HepG2 (cell line): ENCODE measurements at regions not wholly inside any gene's neighbourhood (a gene's known extent, or its start where the extent isn't known, plus 50 kb on each side); places are given as distances from the start of the nearest gene placed in this dataset.

Experiments used
- ATAC-seq: fragments of 200-7000 bp; cut with Tn5 transposase; 3 replicates; pipeline ENCODE4 v1.9.1; 2020; ENCODE audit warnings: mild to moderate bottlenecking, moderate library complexity
- BruUV-seq: library from RNA; stranded (reverse); fragments of 400-500 nt; replicated peaks from 2 replicates; lab custom pipeline; 2021; lab: Mats Ljungman, UMichigan
- CTCF ChIA-PET: fragments of 300-600 bp; formaldehyde crosslinking; extraction: SDS; loops from one replicate; lab custom pipeline; 2021; ENCODE audit warnings: low total read pairs, inconsistent platforms, low intra/inter-chr PET ratio; lab: Yijun Ruan, JAX
- POLR2A ChIA-PET: fragments of 350-600 bp; sonication (Branson Sonifier 250); formaldehyde crosslinking; loops from one replicate; lab custom pipeline; 2020; ENCODE audit warnings: antibody characterized with exemption, inconsistent platforms; lab: Yijun Ruan, JAX
- DNase-seq: peaks from one replicate; pipeline ENCODE4 v3.0.0-alpha.2; 2015; ENCODE audit warnings: low spot score
- FAIRE-seq: peaks from 3 replicates; lab custom pipeline; 2011; peaks lifted over from hg19 to GRCh38; lab: Jason Lieb, UNC
- H2AFZ ChIP-seq: one replicate; pipeline ENCODE4 v1.6.1; 2011; ENCODE audit warnings: low read length, inconsistent platforms
- H3K27ac ChIP-seq: fragments of 300-600 bp; 3 replicates; pipeline ENCODE4 v1.8.0; 2011; ENCODE audit warnings: mixed run types, mild to moderate bottlenecking, mixed read lengths, low read length, inconsistent platforms; ENCODE audit not compliant: insufficient read depth; ENCODE audit errors: extremely low read length
- H3K27me3 ChIP-seq, 2 experiments: fragments of 200-600 bp in 1 of 2; 2 replicates in 1 of 2; 3 replicates in 1 of 2; pipeline versions ENCODE4 v1.6.0 to v1.8.0; 2011; ENCODE audit warnings: low read length in 2 of 2, mild to moderate bottlenecking in 2 of 2, moderate library complexity in 2 of 2, inconsistent platforms in 1 of 2; ENCODE audit not compliant: insufficient read depth in 2 of 2, control insufficient read depth in 1 of 2
- H3K36me3 ChIP-seq, 2 experiments: fragments of 200-600 bp in 1 of 2; replicated peaks in 1 of 2; 2 replicates in 1 of 2; 3 replicates in 1 of 2; pipeline versions ENCODE4 v1.5.1 to v1.8.0; 2011; ENCODE audit warnings: low read length in 2 of 2, inconsistent platforms in 1 of 2; ENCODE audit not compliant: insufficient read depth in 2 of 2, control insufficient read depth in 1 of 2
- H3K4me1 ChIP-seq: 2 replicates; pipeline ENCODE4 v1.5.1; 2012; ENCODE audit warnings: low read length, inconsistent platforms; ENCODE audit not compliant: insufficient read depth
- H3K4me2 ChIP-seq: 2 replicates; pipeline ENCODE4 v1.6.0; 2011; ENCODE audit warnings: low read depth, low read length, inconsistent platforms
- H3K4me3 ChIP-seq, 3 experiments: fragments of 200-600 bp in 1 of 3; sonication (generic), shearing (Covaris generic) in 1 of 3; replicated peaks in 1 of 3; 2 replicates each; pipeline ENCODE4 v1.5.1; 2011 to 2016; ENCODE audit warnings: low read length in 3 of 3, inconsistent platforms in 2 of 3, low read depth in 2 of 3, mild to moderate bottlenecking in 2 of 3, control low read depth in 1 of 3, mixed read lengths in 1 of 3; ENCODE audit not compliant: insufficient read depth in 1 of 3
- H3K79me2 ChIP-seq: one replicate; pipeline ENCODE4 v1.6.1; 2011; ENCODE audit warnings: low read length, inconsistent platforms; ENCODE audit not compliant: insufficient read depth
- H3K9ac ChIP-seq: 2 replicates; pipeline ENCODE4 v1.6.0; 2011; ENCODE audit warnings: mild to moderate bottlenecking, low read depth, low read length, inconsistent platforms; ENCODE audit not compliant: insufficient read depth
- H3K9me3 ChIP-seq: 2 replicates; pipeline ENCODE4 v1.5.1; 2012; ENCODE audit warnings: mild to moderate bottlenecking, low read length
- H4K20me1 ChIP-seq: 2 replicates; pipeline ENCODE4 v1.6.0; 2011; ENCODE audit warnings: inconsistent platforms, mild to moderate bottlenecking, low read length, moderate library complexity; ENCODE audit not compliant: insufficient read depth
- ARNTL ChIP-seq: sonication (generic); formaldehyde crosslinking; IDR thresholded peaks from 2 replicates; pipeline ENCODE4 v1.4.0; 2020; ENCODE audit warnings: mild to moderate bottlenecking, missing genetic modification reagents
- ASH2L ChIP-seq: fragments of 300-600, 200-600 bp; sonication (generic); IDR thresholded peaks from 2 replicates; pipeline ENCODE4 v1.7.0; 2017; ENCODE audit warnings: low read depth, mild to moderate bottlenecking, moderate library complexity, mixed read lengths, low read length; ENCODE audit not compliant: insufficient read length
- DNMT3B ChIP-seq: conservative IDR thresholded peaks from 2 replicates; pipeline ENCODE4 v1.6.1; 2016; ENCODE audit warnings: missing biosample characterization, control low read depth
- GZF1 ChIP-seq: sonication (generic); formaldehyde crosslinking; IDR thresholded peaks from 2 replicates; pipeline ENCODE4 v1.5.1; 2020; ENCODE audit warnings: mild to moderate bottlenecking, missing genetic modification reagents
- MXD4 ChIP-seq: IDR thresholded peaks from 2 replicates; pipeline ENCODE4 v1.6.1; 2016; ENCODE audit warnings: mild to moderate bottlenecking, missing biosample characterization, missing genetic modification reagents
- NFE2L2 ChIP-seq: fragments of 150-350 bp; IDR thresholded peaks from 2 replicates; pipeline ENCODE4 v1.6.1; 2014; ENCODE audit warnings: low read length
- NKX3-1 ChIP-seq: sonication (generic); formaldehyde crosslinking; IDR thresholded peaks from 2 replicates; pipeline ENCODE4 v1.5.0; 2020; ENCODE audit warnings: missing genetic modification reagents
- NPAS2 ChIP-seq: sonication (generic); formaldehyde crosslinking; IDR thresholded peaks from 2 replicates; pipeline ENCODE4 v1.8.0; 2022; ENCODE audit warnings: mild to moderate bottlenecking, missing genetic modification reagents, borderline replicate concordance
- PAWR ChIP-seq: sonication (generic); formaldehyde crosslinking; IDR thresholded peaks from 2 replicates; pipeline ENCODE4 v1.4.0; 2020; ENCODE audit warnings: missing genetic modification reagents, mild to moderate bottlenecking, borderline replicate concordance
- SATB2 ChIP-seq: sonication (generic); formaldehyde crosslinking; IDR thresholded peaks from 2 replicates; pipeline ENCODE4 v1.5.0; 2020; ENCODE audit warnings: missing genetic modification reagents
- SCMH1 ChIP-seq: sonication (generic); formaldehyde crosslinking; IDR thresholded peaks from 2 replicates; pipeline ENCODE4 v1.9.0; 2021; ENCODE audit warnings: missing genetic modification reagents, mild to moderate bottlenecking, borderline replicate concordance
- SRY ChIP-seq: sonication (generic); formaldehyde crosslinking; IDR thresholded peaks from 2 replicates; pipeline ENCODE4 v1.8.0; 2022; ENCODE audit warnings: mild to moderate bottlenecking, missing genetic modification reagents
- TOE1 ChIP-seq: sonication (generic); formaldehyde crosslinking; IDR thresholded peaks from 2 replicates; pipeline ENCODE4 v1.4.0; 2020; ENCODE audit warnings: mild to moderate bottlenecking, missing genetic modification reagents
- YEATS4 ChIP-seq: sonication (generic); formaldehyde crosslinking; IDR thresholded peaks from 2 replicates; pipeline ENCODE4 v1.4.0; 2020; ENCODE audit warnings: missing genetic modification reagents, borderline replicate concordance
- ZNF124 ChIP-seq: sonication (generic); formaldehyde crosslinking; IDR thresholded peaks from 2 replicates; pipeline ENCODE4 v1.4.0; 2020; ENCODE audit warnings: missing genetic modification reagents
- ZNF768 ChIP-seq: sonication (generic); formaldehyde crosslinking; IDR thresholded peaks from 2 replicates; pipeline ENCODE4 v1.4.0; 2020; ENCODE audit warnings: missing genetic modification reagents
- WGBS: methylation state at CpG from one replicate; pipeline ENCODE4 v1.1.6; 2017; ENCODE audit warnings: low lambda C conversion rate; 5-methylcytosine and 5-hydroxymethylcytosine counted together
- in situ Hi-C: cut with HindIII; loops from 2 replicates; pipeline ENCODE4 v1.10.0; 2017; ENCODE audit warnings: low pct_unique_long_range_greater_than_20kb; ENCODE audit not compliant: extremely low pct_ligation_motif_present
- intact Hi-C: fragments of 100-400 bp; cut with micrococcal nuclease; formaldehyde crosslinking; loops from one replicate; pipeline ENCODE4 v1.10.0; 2022; ENCODE audit not compliant: unreplicated experiment
- TF ChIP-seq, protein P1 (sequence below): sonication (generic); formaldehyde crosslinking; conservative IDR thresholded peaks from 2 replicates; pipeline ENCODE4 v1.8.0; 2022; ENCODE audit warnings: missing genetic modification reagents
- TF ChIP-seq, protein P2 (sequence below): fragments of 450-650 bp; IDR thresholded peaks from 2 replicates; pipeline ENCODE4 v1.6.1; 2017

DNA sequence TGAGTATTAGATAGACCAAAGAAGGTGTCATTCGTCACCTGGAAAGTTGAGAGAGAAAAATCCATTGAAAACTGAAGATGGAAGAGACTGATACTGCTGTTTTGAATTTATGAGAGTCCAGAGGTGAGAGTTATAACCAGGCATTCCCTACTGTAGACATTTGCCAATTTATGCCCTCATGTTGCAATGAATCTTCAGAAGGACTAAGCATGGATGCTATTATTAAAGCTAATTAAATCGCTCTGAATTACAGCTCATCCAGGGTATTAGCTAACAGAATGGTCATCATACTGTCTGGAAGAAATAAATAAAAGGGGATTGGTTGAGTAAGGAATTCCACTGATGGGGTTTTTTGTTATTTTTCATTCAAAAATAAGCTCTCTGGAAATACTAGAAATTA is 101.6 kb upstream of the PLPP4 start:
- Histone ChIP-seq H3K9me3 (no peaks in the 10 kb centered on the region), H3K9ac (no peak overlapping the region), H2AFZ (no peak overlapping the region), H3K27me3 (0 out of 5 replicates have a peak, but pooled peaks cover 0 to 2% of the 10 kb centered on the region in 2 experiments), H3K4me1 (no peaks in the 10 kb centered on the region), H3K79me2 (no peaks in the 10 kb centered on the region), H4K20me1 (no peaks in the 10 kb centered on the region), H3K36me3 (no peaks in the 10 kb centered on the region), H3K27ac (no peak overlapping the region), H3K4me2 (no peak overlapping the region), H3K4me3 (no peak overlapping the region)
- DNase-seq: no peak
- no peak for FAIRE-seq
- BruUV-seq: no TSS peak
- TF ChIP-seq ZNF124 (CRISPR knock-in tag): no peak
- no peak for TF ChIP-seq ZNF768 (CRISPR knock-in tag)
- TF ChIP-seq ASH2L: no peak
- TF ChIP-seq, protein P1, sequence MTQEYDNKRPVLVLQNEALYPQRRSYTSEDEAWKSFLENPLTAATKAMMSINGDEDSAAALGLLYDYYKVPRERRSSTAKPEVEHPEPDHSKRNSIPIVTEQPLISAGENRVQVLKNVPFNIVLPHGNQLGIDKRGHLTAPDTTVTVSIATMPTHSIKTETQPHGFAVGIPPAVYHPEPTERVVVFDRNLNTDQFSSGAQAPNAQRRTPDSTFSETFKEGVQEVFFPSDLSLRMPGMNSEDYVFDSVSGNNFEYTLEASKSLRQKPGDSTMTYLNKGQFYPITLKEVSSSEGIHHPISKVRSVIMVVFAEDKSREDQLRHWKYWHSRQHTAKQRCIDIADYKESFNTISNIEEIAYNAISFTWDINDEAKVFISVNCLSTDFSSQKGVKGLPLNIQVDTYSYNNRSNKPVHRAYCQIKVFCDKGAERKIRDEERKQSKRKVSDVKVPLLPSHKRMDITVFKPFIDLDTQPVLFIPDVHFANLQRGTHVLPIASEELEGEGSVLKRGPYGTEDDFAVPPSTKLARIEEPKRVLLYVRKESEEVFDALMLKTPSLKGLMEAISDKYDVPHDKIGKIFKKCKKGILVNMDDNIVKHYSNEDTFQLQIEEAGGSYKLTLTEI (CRISPR knock-in tag): no peak
- TF ChIP-seq ARNTL (CRISPR knock-in tag): no peak
- no peak for TF ChIP-seq NKX3-1 (CRISPR knock-in tag)
- TF ChIP-seq YEATS4 (CRISPR knock-in tag): no peak
- ChIA-PET CTCF (no interaction called here), POLR2A (no interaction called here)
- in situ Hi-C loops: no loop called here
- ATAC-seq: no peak
- 0% methylated on average over 2 of the region's 2 CpGs for WGBS
- intact Hi-C loops: no loop called here

DNA sequence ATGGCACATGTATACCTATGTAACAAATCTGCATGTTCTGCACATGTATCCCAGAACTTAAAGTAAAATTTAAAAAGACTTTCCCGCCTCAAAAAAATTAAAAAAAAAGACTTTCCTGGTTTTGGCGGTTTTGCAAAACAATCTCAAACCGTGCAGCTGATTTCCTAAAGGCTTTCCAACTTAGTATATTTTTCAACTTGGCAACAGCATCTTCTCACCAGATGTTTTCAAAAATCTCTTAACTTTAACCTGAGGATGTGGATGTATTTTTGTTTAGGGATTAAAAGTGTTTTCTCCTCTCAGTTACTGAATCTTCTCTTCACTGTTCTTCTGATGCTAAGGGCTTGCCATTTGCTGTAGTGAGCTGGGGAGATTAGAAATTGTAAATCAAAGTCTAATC is 96.5 kb upstream of the PLPP4 start:
- Histone ChIP-seq H3K9ac (no peak overlapping the region), H4K20me1 (no peaks in the 10 kb centered on the region), H3K27me3 (0 out of 5 replicates have a peak, but pooled peaks cover 0 to 2% of the 10 kb centered on the region in 2 experiments), H3K4me3 (no peak overlapping the region), H3K27ac (no peak overlapping the region), H3K36me3 (no peaks in the 10 kb centered on the region), H2AFZ (no peak overlapping the region), H3K9me3 (no peaks in the 10 kb centered on the region), H3K4me1 (no peaks in the 10 kb centered on the region), H3K79me2 (no peaks in the 10 kb centered on the region), H3K4me2 (no peak overlapping the region)
- WGBS: 17% methylated on average over 3 of the region's 3 CpGs
- intact Hi-C loops: no loop called here
- FAIRE-seq: no peak
- BruUV-seq: no TSS peak
- ChIA-PET CTCF (no interaction called here), POLR2A (no interaction called here)
- in situ Hi-C loops: no loop called here
- no peak for ATAC-seq
- no peak for DNase-seq
- TF ChIP-seq NFE2L2 (no peak), SCMH1 (CRISPR knock-in tag) (no peak), NPAS2 (no peak), SATB2 (CRISPR knock-in tag) (no peak), TOE1 (CRISPR knock-in tag) (no peak), MXD4 (no peak), DNMT3B (CRISPR knock-in tag) (no peak), SRY (CRISPR knock-in tag) (no peak), PAWR (CRISPR knock-in tag) (no peak), GZF1 (no peak)
- TF ChIP-seq, protein P2, sequence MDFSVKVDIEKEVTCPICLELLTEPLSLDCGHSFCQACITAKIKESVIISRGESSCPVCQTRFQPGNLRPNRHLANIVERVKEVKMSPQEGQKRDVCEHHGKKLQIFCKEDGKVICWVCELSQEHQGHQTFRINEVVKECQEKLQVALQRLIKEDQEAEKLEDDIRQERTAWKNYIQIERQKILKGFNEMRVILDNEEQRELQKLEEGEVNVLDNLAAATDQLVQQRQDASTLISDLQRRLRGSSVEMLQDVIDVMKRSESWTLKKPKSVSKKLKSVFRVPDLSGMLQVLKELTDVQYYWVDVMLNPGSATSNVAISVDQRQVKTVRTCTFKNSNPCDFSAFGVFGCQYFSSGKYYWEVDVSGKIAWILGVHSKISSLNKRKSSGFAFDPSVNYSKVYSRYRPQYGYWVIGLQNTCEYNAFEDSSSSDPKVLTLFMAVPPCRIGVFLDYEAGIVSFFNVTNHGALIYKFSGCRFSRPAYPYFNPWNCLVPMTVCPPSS: no peak
